ENCODE measurements at regions not wholly inside any gene's neighbourhood (a gene's known extent, or its start where the extent isn't known, plus 50 kb on each side); places are given as distances from the start of the nearest gene placed in this dataset.

- CTCF ChIA-PET, result no interaction called here
- Histone ChIP-seq H3K9me2 (ENCODE audit: insufficient read depth) (no peaks in the 10 kb centered on the region), H3K27ac (no peak overlapping the region), H3K27me3 (ENCODE audit: insufficient read depth, low read depth) (no peaks in the 10 kb centered on the region), H3F3A (ENCODE audit: insufficient read depth, low read depth) (no peaks in the 10 kb centered on the region), H3K4me3 (no peak overlapping the region), H3K9me3 (ENCODE audit: insufficient read depth, low read depth) (no peaks in the 10 kb centered on the region), H3K36me3 (ENCODE audit: low read depth) (no peaks in the 10 kb centered on the region), H4K20me1 (ENCODE audit: insufficient read depth) (no peaks in the 10 kb centered on the region), H2AFZ (no peak overlapping the region), H3K79me2 (ENCODE audit: low read depth) (no peaks in the 10 kb centered on the region), H3K4me1 (replicated peaks; ENCODE audit: insufficient read depth) (no peaks in the 10 kb centered on the region), H3K4me2 (no peak overlapping the region)
- no peak for DNase-seq
- TF ChIP-seq, protein P1, sequence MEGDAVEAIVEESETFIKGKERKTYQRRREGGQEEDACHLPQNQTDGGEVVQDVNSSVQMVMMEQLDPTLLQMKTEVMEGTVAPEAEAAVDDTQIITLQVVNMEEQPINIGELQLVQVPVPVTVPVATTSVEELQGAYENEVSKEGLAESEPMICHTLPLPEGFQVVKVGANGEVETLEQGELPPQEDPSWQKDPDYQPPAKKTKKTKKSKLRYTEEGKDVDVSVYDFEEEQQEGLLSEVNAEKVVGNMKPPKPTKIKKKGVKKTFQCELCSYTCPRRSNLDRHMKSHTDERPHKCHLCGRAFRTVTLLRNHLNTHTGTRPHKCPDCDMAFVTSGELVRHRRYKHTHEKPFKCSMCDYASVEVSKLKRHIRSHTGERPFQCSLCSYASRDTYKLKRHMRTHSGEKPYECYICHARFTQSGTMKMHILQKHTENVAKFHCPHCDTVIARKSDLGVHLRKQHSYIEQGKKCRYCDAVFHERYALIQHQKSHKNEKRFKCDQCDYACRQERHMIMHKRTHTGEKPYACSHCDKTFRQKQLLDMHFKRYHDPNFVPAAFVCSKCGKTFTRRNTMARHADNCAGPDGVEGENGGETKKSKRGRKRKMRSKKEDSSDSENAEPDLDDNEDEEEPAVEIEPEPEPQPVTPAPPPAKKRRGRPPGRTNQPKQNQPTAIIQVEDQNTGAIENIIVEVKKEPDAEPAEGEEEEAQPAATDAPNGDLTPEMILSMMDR (conservative IDR thresholded peaks at IDR 0.05), result no peak
- no peak for TF ChIP-seq EZH2 (IDR thresholded peaks at IDR 0.05; ENCODE audit: low read depth)
- POLR2A ChIA-PET (ENCODE audit: unreplicated experiment), result no interaction called here
- no TSS peak for BruUV-seq (replicated peaks)
- intact Hi-C loops (cut with micrococcal nuclease; ENCODE audit: unreplicated experiment), result no loop called here
Measured at GRCh38 chr6:15106958-15107643, 138.8 kb upstream of the JARID2 start.

- H3K79me2 ChIP-seq (ENCODE audit: low read depth), result no peaks in the 10 kb centered on the region
- no TSS peak for BruUV-seq (replicated peaks)
- no peaks in the 10 kb centered on the region for H3K4me1 ChIP-seq (replicated peaks; ENCODE audit: insufficient read depth)
- no peak overlapping the region for H3K27ac ChIP-seq
- no peaks in the 10 kb centered on the region for H3F3A ChIP-seq (ENCODE audit: insufficient read depth, low read depth)
- no peaks in the 10 kb centered on the region for H3K9me2 ChIP-seq (ENCODE audit: insufficient read depth)
- ChIA-PET POLR2A (ENCODE audit: unreplicated experiment) (no interaction called here), CTCF (no interaction called here)
- H3K36me3 ChIP-seq (ENCODE audit: low read depth), result no peaks in the 10 kb centered on the region
- no peak overlapping the region for H2AFZ ChIP-seq
- no peaks in the 10 kb centered on the region for H3K9me3 ChIP-seq (ENCODE audit: insufficient read depth, low read depth)
- no peaks in the 10 kb centered on the region for H3K27me3 ChIP-seq (ENCODE audit: insufficient read depth, low read depth)
- H4K20me1 ChIP-seq (ENCODE audit: insufficient read depth), result no peaks in the 10 kb centered on the region
- H3K4me3 ChIP-seq, result no peak overlapping the region
- no peak for TF ChIP-seq EZH2 (IDR thresholded peaks at IDR 0.05; ENCODE audit: low read depth)
- TF ChIP-seq, protein P1 (conservative IDR thresholded peaks at IDR 0.05), result no peak
- intact Hi-C loops (cut with micrococcal nuclease; ENCODE audit: unreplicated experiment), result no loop called here
- no peak for DNase-seq
- H3K4me2 ChIP-seq, result no peak overlapping the region
Measured at GRCh38 chr6:15107644-15108382, 138.1 kb upstream of the JARID2 start.

DNA sequence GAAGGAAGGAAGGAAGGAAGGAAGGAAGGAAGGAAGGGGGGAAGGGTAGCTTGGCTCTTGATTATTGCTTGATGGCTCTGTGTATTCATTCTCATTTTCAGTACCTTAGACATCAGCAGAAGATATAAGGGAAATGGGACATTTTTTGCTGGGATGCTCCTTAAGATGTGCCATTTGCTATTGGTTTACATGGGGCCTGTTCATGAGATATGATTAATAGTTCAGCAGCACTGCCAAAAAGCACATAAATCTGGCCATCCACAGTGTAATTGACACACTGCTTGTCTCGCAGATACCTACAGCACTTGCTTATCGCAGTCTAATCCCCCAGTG lies 137.5 kb upstream of the JARID2 start:
- H3K4me1 ChIP-seq (replicated peaks; ENCODE audit: insufficient read depth), result no peaks in the 10 kb centered on the region
- no peaks in the 10 kb centered on the region for H3K27me3 ChIP-seq (ENCODE audit: insufficient read depth, low read depth)
- no peak overlapping the region for H3K27ac ChIP-seq
- ChIA-PET POLR2A (ENCODE audit: unreplicated experiment) (no interaction called here), CTCF (no interaction called here)
- H3K9me3 ChIP-seq (ENCODE audit: insufficient read depth, low read depth), result no peaks in the 10 kb centered on the region
- TF ChIP-seq, protein P1 (conservative IDR thresholded peaks at IDR 0.05), result no peak
- no peak for TF ChIP-seq EZH2 (IDR thresholded peaks at IDR 0.05; ENCODE audit: low read depth)
- no peak overlapping the region for H3K4me2 ChIP-seq
- intact Hi-C loops (cut with micrococcal nuclease; ENCODE audit: unreplicated experiment), result no loop called here
- no peak overlapping the region for H2AFZ ChIP-seq
- no peak overlapping the region for H3K4me3 ChIP-seq
- H3K36me3 ChIP-seq (ENCODE audit: low read depth), result no peaks in the 10 kb centered on the region
- no peaks in the 10 kb centered on the region for H3K79me2 ChIP-seq (ENCODE audit: low read depth)
- no peak for DNase-seq
- H3K9me2 ChIP-seq (ENCODE audit: insufficient read depth), result no peaks in the 10 kb centered on the region
- H4K20me1 ChIP-seq (ENCODE audit: insufficient read depth), result no peaks in the 10 kb centered on the region
- BruUV-seq (replicated peaks), result no TSS peak
- no peaks in the 10 kb centered on the region for H3F3A ChIP-seq (ENCODE audit: insufficient read depth, low read depth)
